NT2/D1 (cell line): ENCODE measurements at regions not wholly inside any gene's neighbourhood (a gene's known extent, or its start where the extent isn't known, plus 50 kb on each side); places are given as distances from the start of the nearest gene placed in this dataset.
"Not testable (repeated sequence)": the region's sequence is repeated elsewhere in the genome, so short reads cannot be mapped to it uniquely, and the experiment has no call there.

Source experiments
- DNase-seq: peaks from one replicate; pipeline ENCODE4 v3.0.0-alpha.2; 2011; ENCODE audit warnings: low read depth, low spot score
- H3K27me3 ChIP-seq: 2 replicates; pipeline ENCODE4 v1.6.0; 2011; ENCODE audit warnings: mild to moderate bottlenecking; ENCODE audit not compliant: insufficient read length, insufficient read depth
- H3K36me3 ChIP-seq: 2 replicates; pipeline ENCODE4 v1.6.1; 2011; ENCODE audit warnings: mild to moderate bottlenecking, low read length, mixed read lengths; ENCODE audit not compliant: insufficient read depth, insufficient read length
- H3K4me1 ChIP-seq: 2 replicates; pipeline ENCODE4 v1.5.1; 2011; ENCODE audit not compliant: insufficient read depth, insufficient read length
- H3K4me3 ChIP-seq: 2 replicates; pipeline ENCODE4 v1.5.1; 2011; ENCODE audit warnings: low read depth; ENCODE audit not compliant: insufficient read length
- H3K9ac ChIP-seq: 2 replicates; pipeline ENCODE4 v1.6.0; 2011; ENCODE audit warnings: low read depth; ENCODE audit not compliant: insufficient read length
- H3K9me3 ChIP-seq: 2 replicates; pipeline ENCODE4 v1.5.1; 2011; ENCODE audit warnings: mild to moderate bottlenecking, low read length; ENCODE audit not compliant: insufficient read depth
- SUZ12 ChIP-seq: IDR thresholded peaks from 2 replicates; pipeline ENCODE4 v1.6.1; 2011; ENCODE audit not compliant: insufficient read length, insufficient read depth; ENCODE audit errors: extremely low read depth
- YY1 ChIP-seq: IDR thresholded peaks from 2 replicates; pipeline ENCODE4 v1.6.1; 2011; ENCODE audit not compliant: insufficient read length, insufficient read depth
- ZNF274 ChIP-seq: IDR thresholded peaks from 2 replicates; pipeline ENCODE4 v1.6.1; 2011; ENCODE audit warnings: mild to moderate bottlenecking, low read depth, low read length

DNA sequence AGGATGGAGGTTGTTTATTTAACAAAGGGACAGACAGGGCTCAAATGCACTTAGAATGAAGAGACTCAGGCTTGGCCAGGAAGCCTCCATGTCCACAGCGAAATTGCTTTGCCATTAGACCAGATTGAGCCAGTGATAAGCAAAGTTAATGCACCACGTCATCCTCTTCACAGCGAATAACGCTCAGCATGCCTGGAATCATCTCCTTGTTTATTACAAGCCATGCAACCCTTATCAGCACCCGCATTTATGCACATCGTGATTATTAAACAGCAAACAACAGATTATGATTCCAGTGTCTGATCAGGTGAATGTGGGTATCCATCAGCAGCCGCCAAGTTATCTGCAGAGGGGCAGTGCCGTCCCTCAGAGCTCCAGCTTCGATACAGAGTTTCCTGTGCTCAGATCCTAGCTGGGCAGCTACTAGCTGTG lies 175.0 kb upstream of the TMEM132C start:
- DNase-seq = no peak

GRCh38 chr12:128098730-128099129 lies 168.2 kb upstream of the TMEM132C start:
- DNase-seq = no peak

More for the DNA sequence above, 175.0 kb upstream of the TMEM132C start:
- H3K9me3 ChIP-seq = no peaks in the 10 kb centered on the region
- H3K4me1 ChIP-seq = peaks cover 2% of the 10 kb centered on the region
- no peak overlapping the region for H3K4me3 ChIP-seq
- H3K9ac ChIP-seq = no peak overlapping the region
- H3K36me3 ChIP-seq = no peaks in the 10 kb centered on the region
- no peak for TF ChIP-seq YY1
- no peaks in the 10 kb centered on the region for H3K27me3 ChIP-seq

GRCh38 chr12:128103152-128103551 lies 163.8 kb upstream of the TMEM132C start:
- TF ChIP-seq ZNF274 = no peak
- TF ChIP-seq SUZ12 = no peak
- TF ChIP-seq YY1 = no peak
- H3K27me3 ChIP-seq = no peaks in the 10 kb centered on the region

More at GRCh38 chr12:128098730-128099129, 168.2 kb upstream of the TMEM132C start:
- no peaks in the 10 kb centered on the region for H3K4me1 ChIP-seq
- no peak overlapping the region for H3K4me3 ChIP-seq
- TF ChIP-seq SUZ12 (no peak), ZNF274 (no peak), YY1 (no peak)
- no peak overlapping the region for H3K9ac ChIP-seq
- no peaks in the 10 kb centered on the region for H3K27me3 ChIP-seq
- no peaks in the 10 kb centered on the region for H3K36me3 ChIP-seq
- no peaks in the 10 kb centered on the region for H3K9me3 ChIP-seq

DNA sequence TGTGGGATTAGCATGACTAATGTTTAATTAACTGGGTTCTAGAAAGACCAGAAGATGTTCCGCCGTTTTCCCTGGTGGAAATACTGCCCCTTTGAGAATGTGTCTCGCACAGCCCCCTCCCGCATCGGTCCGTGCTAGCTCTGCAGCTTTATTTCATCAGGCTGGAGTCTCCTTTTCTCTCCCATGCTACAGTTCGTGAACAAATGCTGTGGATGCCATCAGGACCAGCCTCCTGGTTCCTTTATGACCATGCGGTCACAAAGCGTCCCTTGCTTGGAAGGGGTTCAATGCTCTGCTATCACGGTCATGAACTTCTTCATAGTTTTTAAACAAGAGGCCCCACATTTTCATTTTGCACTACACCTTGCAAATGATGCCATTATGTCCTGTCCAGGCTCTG lies 157.7 kb upstream of the TMEM132C start:
- Histone ChIP-seq H3K9me3 (no peaks in the 10 kb centered on the region), H3K9ac (no peak overlapping the region), H3K4me1 (peaks cover 3% of the 10 kb centered on the region), H3K27me3 (no peaks in the 10 kb centered on the region), H3K36me3 (no peaks in the 10 kb centered on the region), H3K4me3 (no peak overlapping the region)
- DNase-seq = no peak
- TF ChIP-seq YY1 (no peak), SUZ12 (no peak), ZNF274 (no peak)

More at GRCh38 chr12:128103152-128103551, 163.8 kb upstream of the TMEM132C start:
- no peak overlapping the region for H3K9ac ChIP-seq
- no peak for DNase-seq
- no peaks in the 10 kb centered on the region for H3K4me1 ChIP-seq
- no peak overlapping the region for H3K4me3 ChIP-seq
- H3K9me3 ChIP-seq = no peaks in the 10 kb centered on the region
- H3K36me3 ChIP-seq = no peaks in the 10 kb centered on the region

- Histone ChIP-seq H3K9ac (no peak overlapping the region), H3K4me3 (no peak overlapping the region), H3K27me3 (no peaks in the 10 kb centered on the region), H3K9me3 (no peaks in the 10 kb centered on the region), H3K4me1 (peaks cover 3% of the 10 kb centered on the region), H3K36me3 (no peaks in the 10 kb centered on the region)
- DNase-seq = no peak
- TF ChIP-seq SUZ12 (no peak), ZNF274 (no peak)
Observed at GRCh38 chr12:128109636-128110035, 157.3 kb upstream of the TMEM132C start.

GRCh38 chr12:128111333-128111732 lies 155.6 kb upstream of the TMEM132C start:
- peaks cover 3% of the 10 kb centered on the region for H3K4me1 ChIP-seq
- DNase-seq = no peak
- no peaks in the 10 kb centered on the region for H3K27me3 ChIP-seq
- H3K9ac ChIP-seq = no peak overlapping the region
- no peak overlapping the region for H3K4me3 ChIP-seq
- no peak for TF ChIP-seq SUZ12
- TF ChIP-seq YY1 = no peak
- no peak for TF ChIP-seq ZNF274
- no peaks in the 10 kb centered on the region for H3K9me3 ChIP-seq
- H3K36me3 ChIP-seq = no peaks in the 10 kb centered on the region

DNA sequence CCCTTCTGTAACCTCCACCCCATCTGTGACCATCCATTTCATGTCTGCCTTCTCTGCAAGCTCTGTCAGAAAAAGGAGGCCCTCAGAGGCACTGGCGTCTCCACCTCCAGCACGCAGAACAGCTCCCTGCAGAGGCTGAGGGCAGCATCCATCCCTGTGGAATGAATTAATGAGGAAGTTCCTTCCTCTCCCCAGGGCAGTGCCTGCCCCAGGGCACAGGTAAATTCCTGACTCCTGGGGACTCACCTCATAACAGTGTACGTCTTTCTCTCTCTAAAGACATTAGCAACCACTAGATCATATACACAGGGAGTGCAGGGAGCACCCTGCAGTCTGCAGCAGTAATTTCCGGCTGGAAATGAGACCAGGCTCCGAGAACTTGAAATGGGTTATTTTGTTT lies 155.0 kb upstream of the TMEM132C start:
- no peak for DNase-seq
- Histone ChIP-seq H3K9me3 (no peaks in the 10 kb centered on the region), H3K27me3 (no peaks in the 10 kb centered on the region), H3K4me3 (no peak overlapping the region), H3K4me1 (peaks cover 3% of the 10 kb centered on the region), H3K36me3 (no peaks in the 10 kb centered on the region), H3K9ac (no peak overlapping the region)
- TF ChIP-seq SUZ12 = no peak
- TF ChIP-seq ZNF274 = no peak
- no peak for TF ChIP-seq YY1

DNA sequence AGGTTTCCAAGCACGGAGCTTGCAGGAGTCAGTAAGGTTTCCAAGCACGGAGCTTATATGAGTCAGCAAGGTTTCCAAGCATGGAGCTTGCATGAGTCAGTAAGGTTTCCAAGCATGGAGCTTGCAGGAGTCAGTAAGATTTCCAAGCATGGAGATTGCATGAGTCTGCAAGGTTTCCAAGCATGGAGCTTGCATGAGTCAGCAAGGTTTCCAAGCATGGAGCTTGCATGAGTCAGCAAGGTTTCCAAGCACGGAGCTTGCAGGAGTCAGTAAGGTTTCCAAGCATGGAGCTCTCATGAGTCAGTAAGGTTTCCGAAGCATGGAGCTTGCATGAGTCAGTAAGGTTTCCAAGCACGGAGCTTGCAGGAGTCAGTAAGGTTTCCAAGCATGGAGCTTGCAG lies 153.7 kb upstream of the TMEM132C start:
- H3K9ac ChIP-seq, H3K36me3 ChIP-seq, H3K9me3 ChIP-seq, H3K27me3 ChIP-seq, DNase-seq, H3K4me1 ChIP-seq, H3K4me3 ChIP-seq: not testable (repeated sequence)
